Naive thymus-derived CD8-positive, alpha-beta T cell (primary cell): ENCODE measurements at regions not wholly inside any gene's neighbourhood (a gene's known extent, or its start where the extent isn't known, plus 50 kb on each side); places are given as distances from the start of the nearest gene placed in this dataset.
"Not testable (repeated sequence)": the region's sequence is repeated elsewhere in the genome, so short reads cannot be mapped to it uniquely, and the experiment has no call there.

Experiments
- ATAC-seq, 2 donors: fragments of 150-1000 bp; cut with Tn5 transposase in 1 of 2; sonication (Bioruptor Pico), chemical (Tn5 transposase) in 1 of 2; 1 replicate in 1 of 2; 2 replicates in 1 of 2; pipeline ENCODE4 v1.10.0; 2021; ENCODE audit warnings: mild to moderate bottlenecking in 2 of 2, moderate library complexity in 2 of 2
- POLR2A ChIA-PET: fragments of 350-600 bp; sonication (Branson Sonifier 250); formaldehyde crosslinking; loops from one replicate; lab custom pipeline; 2021; ENCODE audit warnings: antibody characterized with exemption; lab: Charles Lee
- DNase-seq, 10 donors: peaks; one replicate each; pipeline versions ENCODE4 v3.0.0 to v3.0.0-alpha.2; 2020 to 2022
- H3K27ac Mint-ChIP-seq, 10 donors: one replicate each; pipeline ENCODE4 v1.8.0; 2020 to 2022; ENCODE audit warnings: mild to moderate bottlenecking in 10 of 10, mixed read lengths in 10 of 10, moderate library complexity in 4 of 10, inconsistent platforms in 1 of 10
- H3K27me3 Mint-ChIP-seq, 5 donors: one replicate each; pipeline ENCODE4 v1.8.0; 2021 to 2022; ENCODE audit warnings: mixed read lengths in 5 of 5
- H3K36me3 Mint-ChIP-seq, 3 donors: one replicate each; pipeline ENCODE4 v1.8.0; 2020 to 2022; ENCODE audit warnings: mixed read lengths in 3 of 3, mild to moderate bottlenecking in 2 of 3, inconsistent platforms in 1 of 3
- H3K4me1 Mint-ChIP-seq, 4 donors: one replicate each; pipeline ENCODE4 v1.8.0; 2021 to 2022; ENCODE audit warnings: mixed read lengths in 4 of 4
- H3K4me3 Mint-ChIP-seq, 10 donors: one replicate each; pipeline ENCODE4 v1.8.0; 2020 to 2022; ENCODE audit warnings: mild to moderate bottlenecking in 10 of 10, mixed read lengths in 10 of 10, moderate library complexity in 6 of 10, inconsistent platforms in 1 of 10
- H3K9me3 Mint-ChIP-seq, 9 donors: one replicate each; pipeline ENCODE4 v1.8.0; 2020 to 2022; ENCODE audit warnings: mixed read lengths in 9 of 9, mild to moderate bottlenecking in 3 of 9, inconsistent platforms in 1 of 9, moderate library complexity in 1 of 9

- ATAC-seq, H3K27ac Mint-ChIP-seq, DNase-seq, H3K36me3 Mint-ChIP-seq, H3K4me1 Mint-ChIP-seq, H3K27me3 Mint-ChIP-seq, H3K4me3 Mint-ChIP-seq, POLR2A ChIA-PET: not testable (repeated sequence)
- H3K9me3 Mint-ChIP-seq: peaks cover 0 to 39% (median 0%) of the 10 kb centered on the region in 9 donors
Measured at GRCh38 chr2:89828961-89829631, 1137.6 kb downstream of the RPIA start.

GRCh38 chr2:89829828-89830227 is 1138.4 kb downstream of the RPIA start:
- no peak overlapping the region for H3K27ac Mint-ChIP-seq

GRCh38 chr2:89830341-89831218 is 1139.1 kb downstream of the RPIA start:
- H3K27ac Mint-ChIP-seq, H3K27me3 Mint-ChIP-seq, POLR2A ChIA-PET, DNase-seq, H3K36me3 Mint-ChIP-seq, H3K4me1 Mint-ChIP-seq, H3K4me3 Mint-ChIP-seq: not testable (repeated sequence)
- peaks cover 0 to 27% (median 5%) of the 10 kb centered on the region in 9 donors for H3K9me3 Mint-ChIP-seq
- peak in 1 of 2 donors; percentile 32 for ATAC-seq

More at GRCh38 chr2:89829828-89830227, 1138.4 kb downstream of the RPIA start:
- H3K36me3 Mint-ChIP-seq: peaks cover 0 to 4% (median 0%) of the 10 kb centered on the region in 3 donors
- no peak overlapping the region for H3K4me3 Mint-ChIP-seq
- POLR2A ChIA-PET: no interaction called here
- ATAC-seq (no peak), DNase-seq (no peak)
- peaks cover 0 to 33% (median 0%) of the 10 kb centered on the region in 9 donors for H3K9me3 Mint-ChIP-seq
- peaks cover 0 to 8% (median 0%) of the 10 kb centered on the region in 4 donors for H3K4me1 Mint-ChIP-seq
- H3K27me3 Mint-ChIP-seq: no peaks in the 10 kb centered on the region

- Mint-ChIP-seq H3K4me1 (peaks cover 0 to 13% (median 0%) of the 10 kb centered on the region in 4 donors), H3K36me3 (peaks cover 0 to 9% (median 6%) of the 10 kb centered on the region in 3 donors), H3K4me3 (no peak overlapping the region), H3K27me3 (no peaks in the 10 kb centered on the region), H3K27ac (no peak overlapping the region), H3K9me3 (peaks cover 0 to 37% (median 15%) of the 10 kb centered on the region in 9 donors)
- POLR2A ChIA-PET: no interaction called here
- DNase-seq (no peak), ATAC-seq (no peak)
Measured at GRCh38 chr2:89831641-89832498, 1140.4 kb downstream of the RPIA start.

- peaks cover 0 to 49% (median 17%) of the 10 kb centered on the region in 9 donors for H3K9me3 Mint-ChIP-seq
- no peaks in the 10 kb centered on the region for H3K27me3 Mint-ChIP-seq
- H3K36me3 Mint-ChIP-seq: peaks cover 0 to 9% (median 6%) of the 10 kb centered on the region in 3 donors
- H3K4me1 Mint-ChIP-seq: peaks cover 0 to 13% (median 0%) of the 10 kb centered on the region in 4 donors
- DNase-seq (no peak), ATAC-seq (peak in 1 of 2 donors; percentile 42)
- POLR2A ChIA-PET: no interaction called here
- H3K4me3 Mint-ChIP-seq: no peak overlapping the region
- H3K27ac Mint-ChIP-seq: no peak overlapping the region
Measured at GRCh38 chr2:89833116-89833779, 1141.8 kb downstream of the RPIA start.

- peaks cover 0 to 13% (median 0%) of the 10 kb centered on the region in 4 donors for H3K4me1 Mint-ChIP-seq
- no peaks in the 10 kb centered on the region for H3K27me3 Mint-ChIP-seq
- H3K4me3 Mint-ChIP-seq: no peak overlapping the region
- peaks cover 0 to 54% (median 17%) of the 10 kb centered on the region in 9 donors for H3K9me3 Mint-ChIP-seq
- no peak overlapping the region for H3K27ac Mint-ChIP-seq
- POLR2A ChIA-PET: no interaction called here
- H3K36me3 Mint-ChIP-seq: peaks cover 0 to 9% (median 6%) of the 10 kb centered on the region in 3 donors
- DNase-seq (no peak), ATAC-seq (no peak)
Measured at GRCh38 chr2:89833780-89834117, 1142.3 kb downstream of the RPIA start.

- H3K27me3 Mint-ChIP-seq: no peaks in the 10 kb centered on the region
- DNase-seq (no peak), ATAC-seq (no peak)
- peaks cover 0 to 58% (median 17%) of the 10 kb centered on the region in 9 donors for H3K9me3 Mint-ChIP-seq
- no peak overlapping the region for H3K4me3 Mint-ChIP-seq
- peaks cover 0 to 8% (median 6%) of the 10 kb centered on the region in 3 donors for H3K36me3 Mint-ChIP-seq
- POLR2A ChIA-PET: no interaction called here
- peaks cover 0 to 10% (median 0%) of the 10 kb centered on the region in 4 donors for H3K4me1 Mint-ChIP-seq
- H3K27ac Mint-ChIP-seq: no peak overlapping the region
Measured at GRCh38 chr2:89834306-89834705, 1142.8 kb downstream of the RPIA start.

GRCh38 chr2:89836326-89836725 is 1144.9 kb downstream of the RPIA start:
- Mint-ChIP-seq H3K36me3 (peaks cover 0 to 18% (median 10%) of the 10 kb centered on the region in 3 donors), H3K4me1 (peaks cover 0 to 12% (median under 1%) of the 10 kb centered on the region in 4 donors), H3K9me3 (peaks cover 0 to 55% (median 17%) of the 10 kb centered on the region in 9 donors)
- H3K4me3 Mint-ChIP-seq, H3K27me3 Mint-ChIP-seq, POLR2A ChIA-PET, H3K27ac Mint-ChIP-seq, DNase-seq: not testable (repeated sequence)
- peak in 1 of 2 donors; percentile 63 for ATAC-seq

- Mint-ChIP-seq H3K27me3 (no peaks in the 10 kb centered on the region), H3K4me1 (peaks cover 0 to 13% (median 6%) of the 10 kb centered on the region in 4 donors), H3K36me3 (peaks cover 0 to 18% (median 9%) of the 10 kb centered on the region in 3 donors), H3K27ac (peak overlapping the region in 1 of 10 donors; percentile 7), H3K4me3 (no peak overlapping the region), H3K9me3 (peaks cover 0 to 49% (median 24%) of the 10 kb centered on the region in 9 donors)
- POLR2A ChIA-PET: no interaction called here
- DNase-seq (no peak), ATAC-seq (no peak)
Measured at GRCh38 chr2:89837962-89838625, 1146.6 kb downstream of the RPIA start.

- H3K9me3 Mint-ChIP-seq: peaks cover 0 to 49% (median 24%) of the 10 kb centered on the region in 9 donors
- not testable (repeated sequence) for ATAC-seq
- H3K36me3 Mint-ChIP-seq: peaks cover 0 to 18% (median 8%) of the 10 kb centered on the region in 3 donors
Measured at GRCh38 chr2:89840175-89840574, 1148.7 kb downstream of the RPIA start.

GRCh38 chr2:89840781-89841475 is 1149.5 kb downstream of the RPIA start:
- H3K27ac Mint-ChIP-seq, POLR2A ChIA-PET, H3K27me3 Mint-ChIP-seq, ATAC-seq, H3K4me3 Mint-ChIP-seq, DNase-seq: not testable (repeated sequence)
- Mint-ChIP-seq H3K9me3 (peaks cover 0 to 44% (median 18%) of the 10 kb centered on the region in 9 donors), H3K36me3 (peaks cover 0 to 18% (median 8%) of the 10 kb centered on the region in 3 donors), H3K4me1 (peaks cover 0 to 19% (median 5%) of the 10 kb centered on the region in 4 donors)

More at GRCh38 chr2:89840175-89840574, 1148.7 kb downstream of the RPIA start:
- H3K4me3 Mint-ChIP-seq: peak overlapping the region in 1 of 10 donors; percentile 0
- DNase-seq, POLR2A ChIA-PET, H3K27ac Mint-ChIP-seq, H3K27me3 Mint-ChIP-seq: not testable (repeated sequence)
- H3K4me1 Mint-ChIP-seq: peaks cover 0 to 19% (median 5%) of the 10 kb centered on the region in 4 donors
